Nephron progenitor cell (in vitro differentiated cells): ENCODE measurements at regions not wholly inside any gene's neighbourhood (a gene's known extent, or its start where the extent isn't known, plus 50 kb on each side); places are given as distances from the start of the nearest gene placed in this dataset.

Experiments
- DNase-seq: peaks from one replicate; pipeline ENCODE4 v3.0.0; 2021
- H3K27ac Mint-ChIP-seq: 2 replicates; pipeline ENCODE4 v1.8.0; 2021; ENCODE audit warnings: mild to moderate bottlenecking, moderate library complexity, mixed read lengths
- H3K27me3 Mint-ChIP-seq: 2 replicates; pipeline ENCODE4 v1.8.0; 2021; ENCODE audit warnings: mild to moderate bottlenecking, low read depth, mixed read lengths; ENCODE audit not compliant: poor library complexity
- H3K36me3 Mint-ChIP-seq: 2 replicates; pipeline ENCODE4 v1.8.0; 2021; ENCODE audit warnings: low read depth, mixed read lengths
- H3K4me1 Mint-ChIP-seq: 2 replicates; pipeline ENCODE4 v1.8.0; 2021; ENCODE audit warnings: mixed read lengths
- H3K4me3 Mint-ChIP-seq: 2 replicates; pipeline ENCODE4 v1.8.0; 2021; ENCODE audit warnings: mild to moderate bottlenecking, moderate library complexity, mixed read lengths
- H3K9me3 Mint-ChIP-seq: 2 replicates; pipeline ENCODE4 v1.8.0; 2021; ENCODE audit warnings: mild to moderate bottlenecking, moderate library complexity, mixed read lengths
- CTCF ChIP-seq: fragments of 200-600 bp; sonication (generic); IDR thresholded peaks from 2 replicates; pipeline ENCODE4 v1.5.0; 2021; ENCODE audit warnings: antibody characterized with exemption

- Mint-ChIP-seq H3K27ac (peak overlapping the region; percentile 72), H3K4me1 (peaks cover 73% of the 10 kb centered on the region), H3K4me3 (no peak overlapping the region), H3K9me3 (peaks cover 24% of the 10 kb centered on the region), H3K27me3 (peaks cover 2% of the 10 kb centered on the region), H3K36me3 (peaks cover 19% of the 10 kb centered on the region)
- TF ChIP-seq CTCF = no peak
- DNase-seq = no peak
These were observed 65.1 kb upstream of the RASD2 start for GRCh38 chr22:35475545-35475944.

- peaks cover 11% of the 10 kb centered on the region for H3K36me3 Mint-ChIP-seq
- peaks cover 81% of the 10 kb centered on the region for H3K4me1 Mint-ChIP-seq
- peaks cover 2% of the 10 kb centered on the region for H3K27me3 Mint-ChIP-seq
- peak overlapping the region; percentile 56 for H3K27ac Mint-ChIP-seq
- peak overlapping the region; percentile 55 for H3K4me3 Mint-ChIP-seq
- no peak for DNase-seq
- peaks cover 16% of the 10 kb centered on the region for H3K9me3 Mint-ChIP-seq
- TF ChIP-seq CTCF = no peak
These were observed 64.3 kb upstream of the RASD2 start for GRCh38 chr22:35476341-35476740.

DNA sequence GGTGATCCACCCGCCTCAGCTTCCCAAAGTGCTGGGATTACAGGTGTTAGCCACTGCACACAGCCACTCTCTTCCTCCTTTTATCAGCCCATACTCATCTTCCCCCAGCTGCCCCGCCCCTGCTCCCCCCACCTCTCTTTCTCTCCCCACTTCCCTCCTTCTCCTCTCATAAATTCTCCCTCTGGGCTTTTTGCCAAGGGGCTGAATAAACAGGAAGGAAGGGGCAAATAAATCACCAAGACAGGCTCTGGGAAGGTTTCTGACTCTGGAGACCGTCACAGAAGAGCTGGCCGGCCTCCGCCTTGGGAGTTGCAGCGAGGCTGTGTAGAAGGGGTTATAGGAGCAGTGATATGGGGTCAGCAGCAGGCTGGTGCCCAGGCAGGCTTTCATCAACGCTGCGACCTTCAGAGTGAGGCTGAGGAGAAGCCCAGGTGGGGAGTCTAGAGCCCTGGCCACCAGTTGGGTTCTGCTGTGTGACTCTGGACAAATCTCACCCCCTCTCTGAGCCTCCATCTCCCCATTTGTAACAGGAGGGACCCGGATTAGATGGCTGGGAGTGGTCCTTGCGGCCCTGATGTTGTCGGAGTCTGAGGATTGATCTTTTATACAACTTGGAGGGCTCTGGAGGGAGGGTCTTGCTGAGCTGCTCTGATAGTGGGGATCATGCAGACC is 62.6 kb upstream of the RASD2 start:
- peaks cover 82% of the 10 kb centered on the region for H3K4me1 Mint-ChIP-seq
- H3K4me3 Mint-ChIP-seq = peak overlapping the region; percentile 65
- H3K27me3 Mint-ChIP-seq = peaks cover 4% of the 10 kb centered on the region
- no peak for TF ChIP-seq CTCF
- no peaks in the 10 kb centered on the region for H3K36me3 Mint-ChIP-seq
- peak; percentile 67 for DNase-seq
- H3K9me3 Mint-ChIP-seq = peaks cover 8% of the 10 kb centered on the region
- peak overlapping the region; percentile 98 for H3K27ac Mint-ChIP-seq

GRCh38 chr22:35478633-35479107 is 62.0 kb upstream of the RASD2 start:
- H3K4me1 Mint-ChIP-seq = peaks cover 79% of the 10 kb centered on the region
- H3K27ac Mint-ChIP-seq = peak overlapping the region; percentile 98
- H3K27me3 Mint-ChIP-seq = peaks cover 9% of the 10 kb centered on the region
- no peak for TF ChIP-seq CTCF
- DNase-seq = no peak
- H3K9me3 Mint-ChIP-seq = peaks cover 5% of the 10 kb centered on the region
- H3K4me3 Mint-ChIP-seq = peak overlapping the region; percentile 65
- H3K36me3 Mint-ChIP-seq = no peaks in the 10 kb centered on the region

- Mint-ChIP-seq H3K27me3 (peaks cover 9% of the 10 kb centered on the region), H3K36me3 (no peaks in the 10 kb centered on the region), H3K4me3 (no peak overlapping the region), H3K27ac (peak overlapping the region; percentile 66), H3K9me3 (peaks cover 5% of the 10 kb centered on the region), H3K4me1 (peaks cover 79% of the 10 kb centered on the region)
- no peak for TF ChIP-seq CTCF
- no peak for DNase-seq
These were observed 61.3 kb upstream of the RASD2 start for GRCh38 chr22:35479359-35479758.

- no peak for DNase-seq
- Mint-ChIP-seq H3K4me3 (no peak overlapping the region), H3K27ac (peak overlapping the region; percentile 87), H3K9me3 (peaks cover 5% of the 10 kb centered on the region), H3K27me3 (peaks cover 9% of the 10 kb centered on the region), H3K4me1 (peaks cover 80% of the 10 kb centered on the region), H3K36me3 (no peaks in the 10 kb centered on the region)
- TF ChIP-seq CTCF = no peak
These were observed 60.6 kb upstream of the RASD2 start for GRCh38 chr22:35479985-35480550.
